ENCODE measurements at regions not wholly inside any gene's neighbourhood (a gene's known extent, or its start where the extent isn't known, plus 50 kb on each side); places are given as distances from the start of the nearest gene placed in this dataset.

DNA sequence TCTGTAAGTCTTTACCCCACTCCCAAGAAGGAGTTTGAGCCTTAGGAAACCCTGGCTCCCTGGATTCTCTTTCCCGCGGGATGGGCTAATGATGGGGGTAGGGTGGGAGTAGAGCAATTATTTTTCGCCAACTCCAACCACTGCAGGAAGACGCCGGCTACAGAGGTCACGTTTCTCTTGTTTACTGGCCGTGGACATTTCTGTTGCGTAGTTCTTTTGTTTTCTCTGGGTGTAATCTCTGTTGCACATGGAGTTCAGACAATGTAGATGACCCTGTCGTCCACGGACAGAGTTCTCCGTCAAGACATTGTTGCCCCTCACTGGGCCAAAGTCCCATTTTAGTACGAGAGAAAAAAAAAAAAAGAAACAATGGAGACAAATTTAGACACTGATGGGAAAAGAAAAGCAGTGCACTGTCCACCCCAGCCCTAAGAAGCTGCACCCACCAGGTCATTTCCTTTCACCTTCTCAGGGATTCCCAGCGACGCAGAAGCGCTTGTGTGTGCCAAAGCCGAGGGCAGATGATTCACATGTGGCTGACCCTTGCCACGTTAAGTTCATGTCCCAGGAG lies 133.9 kb upstream of the ARGLU1 start:
- POLR2A ChIA-PET (ENCODE audit: unreplicated experiment) = no interaction called here
- no peak for DNase-seq
- Histone ChIP-seq H3K9me2 (replicated peaks; ENCODE audit: low read length) (no peaks in the 10 kb centered on the region), H3K9ac (ENCODE audit: low read length) (no peak overlapping the region), H3K27ac (ENCODE audit: low read length) (no peak overlapping the region), H3K4me1 (ENCODE audit: insufficient read depth, low read length) (no peaks in the 10 kb centered on the region; the same call in 1 of the 2 replicates), H3K36me3 (ENCODE audit: low read depth, low read length) (no peaks in the 10 kb centered on the region), H3K4me2 (ENCODE audit: low read length) (no peak overlapping the region), H3F3A (ENCODE audit: low read length, unreplicated experiment) (no peaks in the 10 kb centered on the region), H3K79me2 (ENCODE audit: low read length) (no peaks in the 10 kb centered on the region), H3K27me3 (ENCODE audit: low read length) (peaks cover 28% of the 10 kb centered on the region; the same call in 1 of the 2 replicates), H3K4me3 (ENCODE audit: low read length) (no peak overlapping the region), H3K9me3 (ENCODE audit: low read length) (no peaks in the 10 kb centered on the region), H2AFZ (ENCODE audit: low read length) (no peak overlapping the region), H4K20me1 (ENCODE audit: low read length) (no peaks in the 10 kb centered on the region)
- intact Hi-C loops (cut with micrococcal nuclease) = no loop called here
- CTCF ChIA-PET = no interaction called here
- TF ChIP-seq EZH2phosphoT487 (IDR thresholded peaks at IDR 0.05; ENCODE audit: borderline replicate concordance, low read length) (no peak), EZH2 (IDR thresholded peaks at IDR 0.05; ENCODE audit: low read length, unreplicated experiment) (no peak)
- TF ChIP-seq, protein P1, sequence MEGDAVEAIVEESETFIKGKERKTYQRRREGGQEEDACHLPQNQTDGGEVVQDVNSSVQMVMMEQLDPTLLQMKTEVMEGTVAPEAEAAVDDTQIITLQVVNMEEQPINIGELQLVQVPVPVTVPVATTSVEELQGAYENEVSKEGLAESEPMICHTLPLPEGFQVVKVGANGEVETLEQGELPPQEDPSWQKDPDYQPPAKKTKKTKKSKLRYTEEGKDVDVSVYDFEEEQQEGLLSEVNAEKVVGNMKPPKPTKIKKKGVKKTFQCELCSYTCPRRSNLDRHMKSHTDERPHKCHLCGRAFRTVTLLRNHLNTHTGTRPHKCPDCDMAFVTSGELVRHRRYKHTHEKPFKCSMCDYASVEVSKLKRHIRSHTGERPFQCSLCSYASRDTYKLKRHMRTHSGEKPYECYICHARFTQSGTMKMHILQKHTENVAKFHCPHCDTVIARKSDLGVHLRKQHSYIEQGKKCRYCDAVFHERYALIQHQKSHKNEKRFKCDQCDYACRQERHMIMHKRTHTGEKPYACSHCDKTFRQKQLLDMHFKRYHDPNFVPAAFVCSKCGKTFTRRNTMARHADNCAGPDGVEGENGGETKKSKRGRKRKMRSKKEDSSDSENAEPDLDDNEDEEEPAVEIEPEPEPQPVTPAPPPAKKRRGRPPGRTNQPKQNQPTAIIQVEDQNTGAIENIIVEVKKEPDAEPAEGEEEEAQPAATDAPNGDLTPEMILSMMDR (conservative IDR thresholded peaks at IDR 0.05; ENCODE audit: low read depth, low read length) = no peak
- BruUV-seq (replicated peaks) = no TSS peak
- ATAC-seq = no peak

DNA sequence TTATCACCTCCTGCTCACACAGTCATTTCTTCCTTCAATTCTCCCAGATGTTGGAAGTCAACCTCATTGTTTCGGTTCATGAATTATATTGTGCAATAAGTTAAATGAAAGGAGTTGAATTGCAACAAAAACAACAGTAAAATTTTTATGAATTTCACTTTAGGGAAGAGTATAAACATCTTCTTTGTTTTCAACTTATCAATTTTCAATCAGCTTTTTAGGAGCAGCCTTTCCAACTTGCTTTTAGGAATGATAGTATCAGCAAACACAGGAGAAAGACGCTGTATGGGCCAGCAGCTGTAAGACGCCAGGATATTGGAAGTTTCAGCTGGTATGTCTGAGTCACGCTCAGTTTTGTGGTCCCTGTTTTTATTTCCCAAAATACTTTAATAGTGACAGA lies 132.5 kb upstream of the ARGLU1 start:
- Histone ChIP-seq H2AFZ (ENCODE audit: low read length) (no peak overlapping the region), H3F3A (ENCODE audit: low read length, unreplicated experiment) (no peaks in the 10 kb centered on the region), H3K79me2 (ENCODE audit: low read length) (no peaks in the 10 kb centered on the region), H3K9me2 (replicated peaks; ENCODE audit: low read length) (no peaks in the 10 kb centered on the region), H4K20me1 (ENCODE audit: low read length) (no peaks in the 10 kb centered on the region), H3K9ac (ENCODE audit: low read length) (no peak overlapping the region), H3K4me1 (ENCODE audit: insufficient read depth, low read length) (no peaks in the 10 kb centered on the region; the same call in 1 of the 2 replicates), H3K9me3 (ENCODE audit: low read length) (no peaks in the 10 kb centered on the region), H3K4me2 (ENCODE audit: low read length) (no peak overlapping the region), H3K27me3 (ENCODE audit: low read length) (peaks cover 24% of the 10 kb centered on the region; the same call in 1 of the 2 replicates), H3K36me3 (ENCODE audit: low read depth, low read length) (no peaks in the 10 kb centered on the region), H3K4me3 (ENCODE audit: low read length) (no peak overlapping the region), H3K27ac (ENCODE audit: low read length) (no peak overlapping the region)
- ChIA-PET CTCF (no interaction called here), POLR2A (ENCODE audit: unreplicated experiment) (no interaction called here)
- DNase-seq (peak; percentile 46), ATAC-seq (peak; percentile 79)
- intact Hi-C loops (cut with micrococcal nuclease) = no loop called here
- BruUV-seq (replicated peaks) = no TSS peak
- TF ChIP-seq, protein P1 (conservative IDR thresholded peaks at IDR 0.05; ENCODE audit: low read depth, low read length) = no peak
- TF ChIP-seq EZH2phosphoT487 (IDR thresholded peaks at IDR 0.05; ENCODE audit: borderline replicate concordance, low read length) (no peak), EZH2 (IDR thresholded peaks at IDR 0.05; ENCODE audit: low read length, unreplicated experiment) (no peak)

DNA sequence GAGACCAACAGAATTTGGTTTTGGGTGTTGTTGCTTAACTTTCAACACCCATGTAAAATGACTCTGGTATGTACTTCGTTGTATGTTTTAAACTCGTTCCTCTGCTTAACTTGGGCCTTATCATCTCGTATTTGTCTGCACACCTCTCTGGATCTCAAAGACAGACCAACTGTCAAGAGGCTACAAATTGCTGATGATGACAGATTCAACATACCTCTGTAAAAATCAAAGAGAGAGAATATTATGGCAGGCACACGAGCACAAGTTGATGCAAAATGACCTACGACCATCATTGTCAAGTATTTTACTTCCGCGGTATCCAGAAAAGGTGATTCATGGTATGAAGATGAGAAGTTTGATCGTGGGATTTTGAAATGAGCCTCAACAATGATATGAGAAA lies 132.1 kb upstream of the ARGLU1 start:
- ChIA-PET POLR2A (ENCODE audit: unreplicated experiment) (no interaction called here), CTCF (no interaction called here)
- Histone ChIP-seq H3K79me2 (ENCODE audit: low read length) (no peaks in the 10 kb centered on the region), H3F3A (ENCODE audit: low read length, unreplicated experiment) (no peaks in the 10 kb centered on the region), H3K36me3 (ENCODE audit: low read depth, low read length) (no peaks in the 10 kb centered on the region), H2AFZ (ENCODE audit: low read length) (no peak overlapping the region), H3K9me2 (replicated peaks; ENCODE audit: low read length) (no peaks in the 10 kb centered on the region), H3K4me3 (ENCODE audit: low read length) (no peak overlapping the region), H3K27ac (ENCODE audit: low read length) (no peak overlapping the region), H3K9ac (ENCODE audit: low read length) (no peak overlapping the region), H3K9me3 (ENCODE audit: low read length) (no peaks in the 10 kb centered on the region), H3K4me2 (ENCODE audit: low read length) (no peak overlapping the region), H3K27me3 (ENCODE audit: low read length) (peaks cover 27% of the 10 kb centered on the region), H3K4me1 (ENCODE audit: insufficient read depth, low read length) (no peaks in the 10 kb centered on the region; the same call in 1 of the 2 replicates), H4K20me1 (ENCODE audit: low read length) (no peaks in the 10 kb centered on the region)
- intact Hi-C loops (cut with micrococcal nuclease) = no loop called here
- no TSS peak for BruUV-seq (replicated peaks)
- ATAC-seq (no peak), DNase-seq (no peak)
- TF ChIP-seq, protein P1 (conservative IDR thresholded peaks at IDR 0.05; ENCODE audit: low read depth, low read length) = no peak
- TF ChIP-seq EZH2phosphoT487 (IDR thresholded peaks at IDR 0.05; ENCODE audit: borderline replicate concordance, low read length) (no peak), EZH2 (IDR thresholded peaks at IDR 0.05; ENCODE audit: low read length, unreplicated experiment) (no peak)

Data from PC-3 (cell line).